ENCODE measurements at regions not wholly inside any gene's neighbourhood (a gene's known extent, or its start where the extent isn't known, plus 50 kb on each side); places are given as distances from the start of the nearest gene placed in this dataset.
"Not testable (repeated sequence)": the region's sequence is repeated elsewhere in the genome, so short reads cannot be mapped to it uniquely, and the experiment has no call there.

- TF ChIP-seq YY1 (IDR thresholded peaks at IDR 0.05; ENCODE audit: insufficient read depth, insufficient read length) (no peak), ZNF274 (IDR thresholded peaks at IDR 0.05; ENCODE audit: low read depth, low read length) (no peak), SUZ12 (IDR thresholded peaks at IDR 0.05; ENCODE audit: extremely low read depth, insufficient read depth, insufficient read length) (no peak)
- H3K9ac ChIP-seq (ENCODE audit: insufficient read length, low read depth) = no peak overlapping the region
- H3K27me3 ChIP-seq (ENCODE audit: insufficient read depth, insufficient read length) = no peaks in the 10 kb centered on the region
- H3K36me3 ChIP-seq (ENCODE audit: insufficient read depth, insufficient read length, low read length) = no peaks in the 10 kb centered on the region
- DNase-seq (ENCODE audit: low read depth, low spot score) = no peak
- H3K9me3 ChIP-seq (ENCODE audit: insufficient read depth, low read length) = no peaks in the 10 kb centered on the region
- H3K4me3 ChIP-seq (ENCODE audit: insufficient read length, low read depth) = no peak overlapping the region
- no peaks in the 10 kb centered on the region for H3K4me1 ChIP-seq (ENCODE audit: insufficient read depth, insufficient read length)
These were observed 722.1 kb downstream of the PCDH7 start for GRCh38 chr4:31442236-31442635.

- no peak for DNase-seq (ENCODE audit: low read depth, low spot score)
- H3K36me3 ChIP-seq (ENCODE audit: insufficient read depth, insufficient read length, low read length) = no peaks in the 10 kb centered on the region
- H3K27me3 ChIP-seq (ENCODE audit: insufficient read depth, insufficient read length) = no peaks in the 10 kb centered on the region
- TF ChIP-seq YY1 (IDR thresholded peaks at IDR 0.05; ENCODE audit: insufficient read depth, insufficient read length) = no peak
- TF ChIP-seq SUZ12 (IDR thresholded peaks at IDR 0.05; ENCODE audit: extremely low read depth, insufficient read depth, insufficient read length) = no peak
- no peak for TF ChIP-seq ZNF274 (IDR thresholded peaks at IDR 0.05; ENCODE audit: low read depth, low read length)
- no peaks in the 10 kb centered on the region for H3K4me1 ChIP-seq (ENCODE audit: insufficient read depth, insufficient read length)
- H3K4me3 ChIP-seq (ENCODE audit: insufficient read length, low read depth) = no peak overlapping the region
- no peak overlapping the region for H3K9ac ChIP-seq (ENCODE audit: insufficient read length, low read depth)
- H3K9me3 ChIP-seq (ENCODE audit: insufficient read depth, low read length) = no peaks in the 10 kb centered on the region
These were observed 725.4 kb downstream of the PCDH7 start for GRCh38 chr4:31445526-31445925.

DNA sequence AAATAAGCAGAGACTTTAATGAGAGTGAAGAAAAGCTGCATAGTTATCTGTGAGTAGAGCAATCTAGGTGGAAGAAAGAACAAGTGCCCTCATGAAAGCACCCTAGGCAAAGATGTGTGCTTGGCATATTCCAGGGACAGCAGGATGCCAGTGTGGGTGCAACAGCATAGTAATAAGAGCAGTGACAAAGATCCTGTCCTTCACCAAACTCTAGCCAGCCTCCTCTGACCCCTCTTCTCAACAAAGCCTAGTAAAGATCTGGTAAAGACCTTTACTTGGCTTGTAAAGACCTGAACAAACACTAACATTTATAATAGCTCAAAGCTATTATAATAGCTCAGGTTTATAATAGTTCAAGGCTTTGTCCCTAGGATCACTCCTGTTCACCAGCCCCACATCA lies 735.4 kb downstream of the PCDH7 start:
- Histone ChIP-seq H3K4me1 (ENCODE audit: insufficient read depth, insufficient read length) (no peaks in the 10 kb centered on the region), H3K9ac (ENCODE audit: insufficient read length, low read depth) (no peak overlapping the region), H3K9me3 (ENCODE audit: insufficient read depth, low read length) (no peaks in the 10 kb centered on the region), H3K4me3 (ENCODE audit: insufficient read length, low read depth) (no peak overlapping the region), H3K27me3 (ENCODE audit: insufficient read depth, insufficient read length) (no peaks in the 10 kb centered on the region), H3K36me3 (ENCODE audit: insufficient read depth, insufficient read length, low read length) (no peaks in the 10 kb centered on the region)
- TF ChIP-seq SUZ12 (IDR thresholded peaks at IDR 0.05; ENCODE audit: extremely low read depth, insufficient read depth, insufficient read length) (no peak), YY1 (IDR thresholded peaks at IDR 0.05; ENCODE audit: insufficient read depth, insufficient read length) (no peak), ZNF274 (IDR thresholded peaks at IDR 0.05; ENCODE audit: low read depth, low read length) (no peak)
- no peak for DNase-seq (ENCODE audit: low read depth, low spot score)

- H3K36me3 ChIP-seq (ENCODE audit: insufficient read depth, insufficient read length, low read length) = no peaks in the 10 kb centered on the region
- no peaks in the 10 kb centered on the region for H3K4me1 ChIP-seq (ENCODE audit: insufficient read depth, insufficient read length)
- DNase-seq (ENCODE audit: low read depth, low spot score) = no peak
- H3K9ac ChIP-seq (ENCODE audit: insufficient read length, low read depth) = no peak overlapping the region
- H3K27me3 ChIP-seq (ENCODE audit: insufficient read depth, insufficient read length) = no peaks in the 10 kb centered on the region
- H3K4me3 ChIP-seq (ENCODE audit: insufficient read length, low read depth) = no peak overlapping the region
- H3K9me3 ChIP-seq (ENCODE audit: insufficient read depth, low read length) = peaks cover 6% of the 10 kb centered on the region; the same call in 1 of the 2 replicates
- no peak for TF ChIP-seq ZNF274 (IDR thresholded peaks at IDR 0.05; ENCODE audit: low read depth, low read length)
- TF ChIP-seq SUZ12 (IDR thresholded peaks at IDR 0.05; ENCODE audit: extremely low read depth, insufficient read depth, insufficient read length) = no peak
- TF ChIP-seq YY1 (IDR thresholded peaks at IDR 0.05; ENCODE audit: insufficient read depth, insufficient read length) = no peak
These were observed 738.6 kb downstream of the PCDH7 start for GRCh38 chr4:31458813-31459212.

GRCh38 chr4:31461421-31461820 lies 741.3 kb downstream of the PCDH7 start:
- Histone ChIP-seq H3K4me1 (ENCODE audit: insufficient read depth, insufficient read length) (no peaks in the 10 kb centered on the region), H3K4me3 (ENCODE audit: insufficient read length, low read depth) (no peak overlapping the region), H3K9me3 (ENCODE audit: insufficient read depth, low read length) (peaks cover 6% of the 10 kb centered on the region; the same call in 1 of the 2 replicates), H3K27me3 (ENCODE audit: insufficient read depth, insufficient read length) (no peaks in the 10 kb centered on the region), H3K36me3 (ENCODE audit: insufficient read depth, insufficient read length, low read length) (no peaks in the 10 kb centered on the region), H3K9ac (ENCODE audit: insufficient read length, low read depth) (no peak overlapping the region)
- DNase-seq (ENCODE audit: low read depth, low spot score) = no peak
- TF ChIP-seq YY1 (IDR thresholded peaks at IDR 0.05; ENCODE audit: insufficient read depth, insufficient read length) = no peak

GRCh38 chr4:31467781-31468180 lies 747.6 kb downstream of the PCDH7 start:
- Histone ChIP-seq H3K36me3 (ENCODE audit: insufficient read depth, insufficient read length, low read length) (no peaks in the 10 kb centered on the region), H3K9ac (ENCODE audit: insufficient read length, low read depth) (no peak overlapping the region), H3K4me1 (ENCODE audit: insufficient read depth, insufficient read length) (no peaks in the 10 kb centered on the region), H3K4me3 (ENCODE audit: insufficient read length, low read depth) (no peak overlapping the region), H3K27me3 (ENCODE audit: insufficient read depth, insufficient read length) (no peaks in the 10 kb centered on the region), H3K9me3 (ENCODE audit: insufficient read depth, low read length) (peaks cover 6% of the 10 kb centered on the region; the same call in 1 of the 2 replicates)
- TF ChIP-seq SUZ12 (IDR thresholded peaks at IDR 0.05; ENCODE audit: extremely low read depth, insufficient read depth, insufficient read length) = no peak
- no peak for TF ChIP-seq ZNF274 (IDR thresholded peaks at IDR 0.05; ENCODE audit: low read depth, low read length)
- no peak for TF ChIP-seq YY1 (IDR thresholded peaks at IDR 0.05; ENCODE audit: insufficient read depth, insufficient read length)
- no peak for DNase-seq (ENCODE audit: low read depth, low spot score)

GRCh38 chr4:31474221-31474620 lies 754.1 kb downstream of the PCDH7 start:
- no peak for DNase-seq (ENCODE audit: low read depth, low spot score)
- no peak overlapping the region for H3K4me3 ChIP-seq (ENCODE audit: insufficient read length, low read depth)
- no peaks in the 10 kb centered on the region for H3K36me3 ChIP-seq (ENCODE audit: insufficient read depth, insufficient read length, low read length)
- no peak overlapping the region for H3K9ac ChIP-seq (ENCODE audit: insufficient read length, low read depth)
- H3K4me1 ChIP-seq (ENCODE audit: insufficient read depth, insufficient read length) = no peaks in the 10 kb centered on the region
- no peaks in the 10 kb centered on the region for H3K27me3 ChIP-seq (ENCODE audit: insufficient read depth, insufficient read length)
- no peak for TF ChIP-seq YY1 (IDR thresholded peaks at IDR 0.05; ENCODE audit: insufficient read depth, insufficient read length)
- TF ChIP-seq ZNF274 (IDR thresholded peaks at IDR 0.05; ENCODE audit: low read depth, low read length) = no peak
- TF ChIP-seq SUZ12 (IDR thresholded peaks at IDR 0.05; ENCODE audit: extremely low read depth, insufficient read depth, insufficient read length) = no peak
- H3K9me3 ChIP-seq (ENCODE audit: insufficient read depth, low read length) = peaks cover 10% of the 10 kb centered on the region; the same call in 1 of the 2 replicates

GRCh38 chr4:31482691-31483090 lies 762.5 kb downstream of the PCDH7 start:
- TF ChIP-seq ZNF274 (IDR thresholded peaks at IDR 0.05; ENCODE audit: low read depth, low read length) (no peak), SUZ12 (IDR thresholded peaks at IDR 0.05; ENCODE audit: extremely low read depth, insufficient read depth, insufficient read length) (no peak), YY1 (IDR thresholded peaks at IDR 0.05; ENCODE audit: insufficient read depth, insufficient read length) (no peak)
- DNase-seq (ENCODE audit: low read depth, low spot score) = no peak
- Histone ChIP-seq H3K9ac (ENCODE audit: insufficient read length, low read depth) (no peak overlapping the region), H3K4me3 (ENCODE audit: insufficient read length, low read depth) (no peak overlapping the region), H3K4me1 (ENCODE audit: insufficient read depth, insufficient read length) (no peaks in the 10 kb centered on the region), H3K27me3 (ENCODE audit: insufficient read depth, insufficient read length) (no peaks in the 10 kb centered on the region), H3K36me3 (ENCODE audit: insufficient read depth, insufficient read length, low read length) (no peaks in the 10 kb centered on the region), H3K9me3 (ENCODE audit: insufficient read depth, low read length) (0 out of 2 replicates have a peak, but pooled peaks cover 4% of the 10 kb centered on the region)

- DNase-seq (ENCODE audit: low read depth, low spot score); H3K36me3 ChIP-seq (ENCODE audit: insufficient read depth, insufficient read length, low read length); H3K4me1 ChIP-seq (ENCODE audit: insufficient read depth, insufficient read length); H3K27me3 ChIP-seq (ENCODE audit: insufficient read depth, insufficient read length); H3K9me3 ChIP-seq (ENCODE audit: insufficient read depth, low read length); H3K9ac ChIP-seq (ENCODE audit: insufficient read length, low read depth); H3K4me3 ChIP-seq (ENCODE audit: insufficient read length, low read depth): not testable (repeated sequence)
These were observed 779.0 kb downstream of the PCDH7 start for GRCh38 chr4:31499216-31499615.

Measured in NT2/D1 (cell line).